ENCODE measurements at regions not wholly inside any gene's neighbourhood (a gene's known extent, or its start where the extent isn't known, plus 50 kb on each side); places are given as distances from the start of the nearest gene placed in this dataset.

GRCh38 chr13:73508841-73509240, 450.0 kb downstream of the KLF5 start:
- no peak overlapping the region for H3K9ac ChIP-seq (ENCODE audit: low read length)
- no peak for DNase-seq (ENCODE audit: low read depth, low spot score)
- H4K20me1 ChIP-seq (ENCODE audit: insufficient read depth) = no peaks in the 10 kb centered on the region
- H3K27ac ChIP-seq (ENCODE audit: low read depth, low read length) = no peak overlapping the region
- no peaks in the 10 kb centered on the region for H3K79me2 ChIP-seq (ENCODE audit: insufficient read depth, low read length)
- H3K4me3 ChIP-seq (replicated peaks in 1 of 2; ENCODE audit: low read depth in 1 of 2, low read length in 2 of 2) = no peak overlapping the region
- POLR2A ChIA-PET = no interaction called here
- intact Hi-C loops (cut with micrococcal nuclease) = no loop called here
- no peaks in the 10 kb centered on the region for H3K4me1 ChIP-seq (ENCODE audit: control insufficient read depth in 1 of 2, insufficient read depth in 2 of 2, low read length in 2 of 2)
- H3K36me3 ChIP-seq (ENCODE audit: control insufficient read depth in 1 of 2, insufficient read depth in 2 of 2, low read length in 2 of 2) = no peaks in the 10 kb centered on the region
- TF ChIP-seq TCF7L2 (IDR thresholded peaks at IDR 0.05; ENCODE audit: borderline replicate concordance, extremely low read depth, insufficient read depth, insufficient read length) = no peak
- no peak for TF ChIP-seq CEBPB (IDR thresholded peaks at IDR 0.05; ENCODE audit: low read depth)
- TF ChIP-seq, protein P1, sequence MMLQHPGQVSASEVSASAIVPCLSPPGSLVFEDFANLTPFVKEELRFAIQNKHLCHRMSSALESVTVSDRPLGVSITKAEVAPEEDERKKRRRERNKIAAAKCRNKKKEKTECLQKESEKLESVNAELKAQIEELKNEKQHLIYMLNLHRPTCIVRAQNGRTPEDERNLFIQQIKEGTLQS (IDR thresholded peaks at IDR 0.05) = no peak
- no peak for TF ChIP-seq REST (IDR thresholded peaks at IDR 0.05; ENCODE audit: low read depth)
- TF ChIP-seq CBX3 (IDR thresholded peaks at IDR 0.05; ENCODE audit: low read depth) = no peak
- TF ChIP-seq EZH2phosphoT487 (IDR thresholded peaks at IDR 0.05; ENCODE audit: borderline replicate concordance) = no peak
- TF ChIP-seq, protein P2, sequence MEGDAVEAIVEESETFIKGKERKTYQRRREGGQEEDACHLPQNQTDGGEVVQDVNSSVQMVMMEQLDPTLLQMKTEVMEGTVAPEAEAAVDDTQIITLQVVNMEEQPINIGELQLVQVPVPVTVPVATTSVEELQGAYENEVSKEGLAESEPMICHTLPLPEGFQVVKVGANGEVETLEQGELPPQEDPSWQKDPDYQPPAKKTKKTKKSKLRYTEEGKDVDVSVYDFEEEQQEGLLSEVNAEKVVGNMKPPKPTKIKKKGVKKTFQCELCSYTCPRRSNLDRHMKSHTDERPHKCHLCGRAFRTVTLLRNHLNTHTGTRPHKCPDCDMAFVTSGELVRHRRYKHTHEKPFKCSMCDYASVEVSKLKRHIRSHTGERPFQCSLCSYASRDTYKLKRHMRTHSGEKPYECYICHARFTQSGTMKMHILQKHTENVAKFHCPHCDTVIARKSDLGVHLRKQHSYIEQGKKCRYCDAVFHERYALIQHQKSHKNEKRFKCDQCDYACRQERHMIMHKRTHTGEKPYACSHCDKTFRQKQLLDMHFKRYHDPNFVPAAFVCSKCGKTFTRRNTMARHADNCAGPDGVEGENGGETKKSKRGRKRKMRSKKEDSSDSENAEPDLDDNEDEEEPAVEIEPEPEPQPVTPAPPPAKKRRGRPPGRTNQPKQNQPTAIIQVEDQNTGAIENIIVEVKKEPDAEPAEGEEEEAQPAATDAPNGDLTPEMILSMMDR (IDR thresholded peaks at IDR 0.05 in 2 of 3, conservative IDR thresholded peaks at IDR 0.05 in 1 of 3; ENCODE audit: borderline replicate concordance in 1 of 3, insufficient read depth in 1 of 3, low read depth in 2 of 3, low read length in 2 of 3) = no peak
- no peak for TF ChIP-seq POLR2A (IDR thresholded peaks at IDR 0.05; ENCODE audit: borderline replicate concordance, extremely low read depth, insufficient read depth, insufficient read length)
- no peak for TF ChIP-seq JUND (IDR thresholded peaks at IDR 0.05)
- TF ChIP-seq SIN3A (IDR thresholded peaks at IDR 0.05; ENCODE audit: low read depth) = no peak
- TF ChIP-seq RAD21 (IDR thresholded peaks at IDR 0.05; ENCODE audit: low read depth) = no peak
- TF ChIP-seq FOSL1 (IDR thresholded peaks at IDR 0.05; ENCODE audit: low read depth) = no peak
- no peak for TF ChIP-seq EZH2 (IDR thresholded peaks at IDR 0.05)
- no peak for TF ChIP-seq SRF (IDR thresholded peaks at IDR 0.05; ENCODE audit: low read depth)
- no peak for TF ChIP-seq ZFX (IDR thresholded peaks at IDR 0.05)
- TF ChIP-seq, protein P3, sequence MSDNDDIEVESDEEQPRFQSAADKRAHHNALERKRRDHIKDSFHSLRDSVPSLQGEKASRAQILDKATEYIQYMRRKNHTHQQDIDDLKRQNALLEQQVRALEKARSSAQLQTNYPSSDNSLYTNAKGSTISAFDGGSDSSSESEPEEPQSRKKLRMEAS (IDR thresholded peaks at IDR 0.05) = no peak
- BruUV-seq (replicated peaks) = no TSS peak
- H3K27me3 ChIP-seq (ENCODE audit: insufficient read depth, low read length) = no peaks in the 10 kb centered on the region
- ATAC-seq = no peak
- 0 out of 2 replicates have a peak, but pooled peaks cover 2% of the 10 kb centered on the region for H3K9me2 ChIP-seq (ENCODE audit: insufficient read depth)
- H3K9me3 ChIP-seq (ENCODE audit: control insufficient read depth in 1 of 2, insufficient read depth in 1 of 2, low read depth in 1 of 2, low read length in 2 of 2) = no peaks in the 10 kb centered on the region
- CTCF ChIA-PET = no interaction called here
- H2AFZ ChIP-seq (ENCODE audit: low read depth, low read length, poor library complexity, severe bottlenecking) = no peak overlapping the region
- H3K4me2 ChIP-seq (ENCODE audit: low read length) = no peak overlapping the region
- RAD21 ChIA-PET (ENCODE audit: low non-redundant PET in 1 of 2, low total read pairs in 2 of 2, uncharacterized antibody in 2 of 2, unreplicated experiment in 2 of 2) = no interaction called here

All from HCT116 (cell line).